GM20431 (cell line): ENCODE measurements at regions not wholly inside any gene's neighbourhood (a gene's known extent, or its start where the extent isn't known, plus 50 kb on each side); places are given as distances from the start of the nearest gene placed in this dataset.
"Not testable (repeated sequence)": the region's sequence is repeated elsewhere in the genome, so short reads cannot be mapped to it uniquely, and the experiment has no call there.

Experiments used
- in situ Hi-C: fragments of 300-500 bp; cut with MseI, MboI; formaldehyde crosslinking; loops from one replicate; pipeline ENCODE4 v1.15.0; 2020; ENCODE audit warnings: low sequenced_read_pairs; ENCODE audit not compliant: unreplicated experiment

DNA sequence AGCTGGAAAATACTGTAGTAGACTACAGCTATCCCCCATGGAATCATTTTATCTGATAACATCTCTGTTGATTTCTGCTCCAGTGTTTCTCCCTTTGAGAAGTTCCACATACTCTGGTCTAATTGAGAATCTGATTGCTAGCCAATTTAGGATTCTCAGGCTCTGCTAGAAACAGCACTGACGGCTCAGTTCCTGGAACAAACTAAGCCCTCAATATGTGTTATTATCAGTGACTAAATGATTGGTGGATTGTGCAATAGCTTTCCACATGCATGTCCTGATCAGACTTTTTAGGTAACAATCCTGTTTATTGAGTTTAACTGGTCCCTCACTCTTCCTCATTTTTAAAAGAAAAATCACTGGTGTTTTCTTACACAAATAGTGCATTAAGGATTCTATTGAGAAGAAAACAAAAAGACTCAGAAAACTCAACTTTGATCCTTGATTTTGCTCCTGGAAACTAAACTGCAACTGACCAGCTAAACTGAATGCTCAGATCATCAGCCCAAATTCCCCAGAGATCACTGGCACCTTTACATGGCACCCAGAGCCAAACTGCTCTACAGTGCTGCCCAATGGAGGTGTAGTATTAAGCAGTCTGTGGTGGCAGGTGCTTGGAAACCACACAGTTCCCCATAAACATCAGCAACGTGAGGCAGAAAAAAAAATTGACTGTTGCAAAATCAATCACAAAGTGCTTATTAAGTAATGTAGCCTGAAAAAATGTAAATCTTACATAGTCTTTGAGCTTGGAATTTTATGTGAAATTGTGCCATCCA, 423.7 kb downstream of the TOX3 start:
- in situ Hi-C loops = no loop called here

DNA sequence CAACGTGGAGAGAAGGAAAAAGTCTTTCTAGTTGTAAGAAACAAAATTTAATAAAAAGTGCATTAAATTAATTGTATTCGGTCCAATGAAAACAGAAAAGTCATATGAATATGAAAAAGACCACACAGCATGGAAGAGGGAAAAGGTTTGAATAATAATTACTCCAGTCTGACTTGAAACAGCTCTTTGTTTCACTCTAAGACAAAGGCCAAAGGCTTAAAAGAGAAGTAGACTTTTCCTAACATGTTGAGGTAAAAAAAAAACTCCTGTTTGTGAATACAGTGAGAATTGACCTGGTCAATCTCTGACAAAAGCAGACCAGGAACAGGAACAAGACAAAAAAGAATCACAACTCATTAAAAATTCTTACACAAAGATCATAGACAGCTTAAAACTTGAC, 429.8 kb downstream of the TOX3 start:
- in situ Hi-C loops = no loop called here

- in situ Hi-C loops = no loop called here
Measured at GRCh38 chr16:52114379-52114778, 432.6 kb downstream of the TOX3 start.

DNA sequence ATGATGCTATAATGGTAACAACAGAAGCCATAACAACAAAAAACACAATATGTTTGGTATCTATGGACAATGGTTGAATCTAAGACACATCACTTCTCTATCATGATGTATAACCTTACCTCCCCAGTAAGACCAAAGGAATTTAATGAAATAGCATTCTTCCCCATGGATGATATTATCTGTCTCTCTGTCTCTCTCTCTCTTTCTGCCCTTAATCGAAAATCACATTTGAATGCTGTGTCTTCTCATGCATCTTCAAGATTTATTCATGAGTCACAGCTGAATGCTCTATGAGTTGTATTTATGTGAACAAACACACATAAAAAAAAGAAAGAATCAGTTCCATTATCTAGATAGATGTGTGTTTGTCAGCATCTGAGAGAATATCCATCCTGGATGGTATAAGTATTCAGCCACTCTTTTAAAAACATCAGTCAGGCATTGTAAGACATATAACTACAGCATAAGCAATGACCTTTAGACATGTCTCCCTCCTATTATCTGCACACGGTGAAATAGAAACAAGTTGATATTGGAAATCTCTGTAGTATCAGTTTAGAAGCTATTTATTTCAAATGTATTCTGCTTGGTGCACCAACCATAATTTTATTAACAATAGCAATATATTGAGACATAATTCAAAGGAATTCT, 433.3 kb downstream of the TOX3 start:
- in situ Hi-C loops = no loop called here

- in situ Hi-C loops = not testable (repeated sequence)
Measured at GRCh38 chr16:52104993-52105392, 441.9 kb downstream of the TOX3 start.

DNA sequence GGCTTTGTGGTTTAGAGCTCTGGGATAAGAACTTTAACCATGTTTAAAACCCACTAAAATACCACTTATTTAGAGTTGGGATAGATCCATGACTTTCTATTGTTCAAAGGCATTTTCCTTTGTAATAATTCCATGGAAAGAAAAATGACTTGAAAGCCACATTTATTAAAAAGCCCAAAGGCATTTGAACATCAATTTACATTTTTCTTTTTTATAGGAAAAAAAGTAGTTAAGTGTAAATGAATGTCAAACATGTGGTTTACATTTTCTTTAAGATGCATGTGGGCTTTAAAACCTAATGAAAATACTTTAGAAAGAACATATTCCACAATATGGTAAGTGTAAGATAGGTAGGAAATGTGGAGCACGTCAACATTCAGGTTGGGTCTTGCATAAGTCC, 443.2 kb downstream of the TOX3 start:
- in situ Hi-C loops = no loop called here

DNA sequence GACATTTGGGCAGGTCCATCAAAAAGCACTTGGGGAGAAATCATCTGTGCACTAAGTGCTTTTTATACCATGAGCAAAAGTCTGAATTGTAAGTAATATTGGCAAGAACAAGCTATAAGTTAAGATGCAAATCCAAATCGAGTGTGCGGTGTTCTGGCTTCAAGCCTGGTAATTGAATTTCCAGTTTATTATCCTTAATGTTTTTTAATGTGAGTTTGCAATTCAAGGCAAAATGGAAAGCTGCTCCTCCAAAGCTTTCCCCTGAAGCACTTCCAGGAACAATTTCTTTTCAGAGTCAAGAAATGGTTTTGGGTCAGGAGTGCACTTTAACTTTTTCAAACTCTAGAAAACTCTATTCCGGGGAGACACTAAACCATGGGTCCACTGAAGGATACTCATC, 445.7 kb downstream of the TOX3 start:
- in situ Hi-C loops = no loop called here

- in situ Hi-C loops = no loop called here
Measured at GRCh38 chr16:52099382-52099781, 447.6 kb downstream of the TOX3 start.

DNA sequence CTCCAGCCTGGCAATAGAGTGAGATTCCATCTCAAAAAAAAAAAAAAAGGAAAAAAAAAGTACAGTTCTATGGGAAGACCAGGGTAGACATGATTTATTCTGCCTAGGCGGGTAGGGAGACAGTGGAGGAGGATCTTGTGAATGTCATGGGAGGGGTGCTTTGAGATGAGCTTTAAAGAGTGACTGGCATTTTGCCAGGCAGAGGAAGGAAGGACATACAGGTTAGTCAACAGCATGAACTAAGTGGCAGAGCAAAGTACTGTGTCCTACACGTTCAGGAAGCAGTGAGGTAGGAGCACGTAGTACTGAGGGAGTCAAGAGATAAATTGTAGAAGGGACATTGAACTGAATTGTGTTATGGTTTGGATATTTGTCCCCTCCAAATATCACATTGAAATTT, 451.5 kb downstream of the TOX3 start:
- in situ Hi-C loops = no loop called here

GRCh38 chr16:52092126-52092525, 454.8 kb downstream of the TOX3 start:
- in situ Hi-C loops = no loop called here

- in situ Hi-C loops = no loop called here
Measured at GRCh38 chr16:52090080-52090479, 456.9 kb downstream of the TOX3 start.

- in situ Hi-C loops = no loop called here
Measured at GRCh38 chr16:52089476-52089875, 457.5 kb downstream of the TOX3 start.

DNA sequence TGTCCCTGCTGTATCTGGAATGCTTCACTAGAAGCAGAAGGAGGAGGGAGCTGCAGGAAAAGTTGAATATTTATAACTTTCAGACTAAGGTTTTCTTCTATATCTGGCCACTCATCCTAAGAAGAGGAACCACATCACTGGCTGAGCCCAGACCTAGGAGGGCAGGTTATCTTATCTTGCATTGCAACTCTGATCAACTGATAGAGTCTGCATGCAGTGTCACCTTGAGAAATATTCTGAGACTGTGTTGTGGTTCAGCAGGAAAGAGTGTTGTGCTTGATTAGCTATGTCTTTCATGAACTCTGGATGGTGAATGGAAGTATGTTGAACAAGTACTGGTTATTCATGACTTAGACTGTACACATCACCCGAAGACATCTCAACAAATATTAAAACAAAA, 460.0 kb downstream of the TOX3 start:
- in situ Hi-C loops = no loop called here

DNA sequence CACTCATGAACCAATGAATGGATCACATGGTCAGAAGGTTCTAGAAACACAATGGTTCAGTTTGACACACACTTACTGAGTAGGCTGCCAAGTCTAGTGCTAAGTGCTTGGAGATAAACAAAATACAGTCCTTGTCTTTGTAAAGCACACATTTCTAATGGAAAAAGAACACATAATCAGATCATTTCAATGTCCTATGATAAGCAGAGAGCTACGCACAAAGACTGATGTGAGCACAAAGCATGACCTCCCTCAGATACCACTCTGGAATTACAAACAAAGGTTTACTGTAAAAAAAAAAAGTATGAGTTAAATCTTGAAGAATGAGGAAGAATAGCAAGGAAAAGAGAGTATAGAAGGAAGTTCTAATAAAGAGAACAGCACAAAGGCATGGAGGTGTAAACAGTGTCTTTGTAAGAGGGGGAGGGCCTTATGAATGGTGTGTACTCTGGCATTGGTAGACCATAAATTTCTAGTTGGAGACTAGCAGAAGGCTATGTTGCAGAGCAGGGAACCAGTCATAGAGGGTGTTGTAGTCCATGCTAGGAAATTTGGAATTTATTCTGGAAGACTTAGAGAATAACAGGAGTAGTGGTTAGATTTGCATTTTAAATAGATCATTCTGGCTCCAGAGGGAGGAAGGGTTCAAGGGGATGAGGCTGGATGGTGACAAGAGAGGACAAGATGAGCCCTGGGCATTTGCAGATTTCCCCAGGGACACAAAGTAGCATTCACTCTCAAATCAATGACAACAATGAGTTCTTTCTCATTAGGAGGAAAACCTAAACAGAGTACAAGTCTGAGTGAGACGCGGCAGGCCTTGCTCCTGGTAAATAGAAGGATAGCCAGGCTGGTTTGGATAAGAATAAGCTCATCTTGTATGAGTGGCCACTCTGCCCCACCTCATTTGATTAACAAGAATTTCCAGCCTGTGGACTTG, 468.0 kb downstream of the TOX3 start:
- in situ Hi-C loops = no loop called here

DNA sequence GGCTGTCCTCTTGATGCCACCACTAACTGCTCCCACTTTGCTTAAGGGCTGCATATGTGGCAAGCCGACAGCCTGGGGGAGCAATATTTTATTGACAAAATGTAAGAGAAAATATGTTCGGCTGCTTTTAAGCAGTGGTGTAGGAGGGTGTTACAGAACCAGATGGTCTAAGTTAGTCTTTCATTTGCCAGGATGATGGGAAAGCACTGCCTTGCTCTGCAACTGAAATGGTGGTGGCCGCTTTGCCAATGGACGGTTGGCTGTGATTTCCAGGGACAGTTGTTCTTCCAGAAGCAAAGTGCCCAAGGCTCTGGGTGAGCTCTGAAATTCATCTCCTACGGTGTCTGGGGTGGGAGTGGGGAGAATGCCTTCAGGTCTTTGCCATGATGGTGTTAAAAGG, 469.3 kb downstream of the TOX3 start:
- in situ Hi-C loops = no loop called here

- in situ Hi-C loops = no loop called here
Measured at GRCh38 chr16:52076801-52077201, 470.1 kb downstream of the TOX3 start.

DNA sequence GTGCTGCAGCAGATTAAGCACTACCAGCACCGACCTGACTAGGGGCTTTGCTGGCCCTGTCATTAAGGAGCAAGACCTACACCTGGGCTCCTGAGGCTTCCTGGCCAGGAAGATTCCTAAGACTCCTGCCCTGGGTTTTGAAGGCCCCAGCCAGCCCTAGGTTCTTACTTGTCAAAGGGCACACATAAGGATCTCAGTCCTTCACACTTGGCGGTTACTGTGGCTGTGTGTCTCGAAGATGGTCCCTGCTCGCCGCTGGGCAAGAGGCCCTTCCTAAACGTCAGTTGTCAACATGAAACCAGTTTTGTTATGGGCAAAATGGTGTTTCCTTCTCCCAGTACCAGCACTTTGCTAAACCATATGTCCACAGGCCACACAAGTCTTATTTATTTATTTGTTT, 470.6 kb downstream of the TOX3 start:
- in situ Hi-C loops = no loop called here

- in situ Hi-C loops = no loop called here
Measured at GRCh38 chr16:52074133-52074532, 472.8 kb downstream of the TOX3 start.

GRCh38 chr16:52073024-52073423, 473.9 kb downstream of the TOX3 start:
- in situ Hi-C loops = no loop called here

- in situ Hi-C loops = no loop called here
Measured at GRCh38 chr16:52071101-52071500, 475.8 kb downstream of the TOX3 start.
